ENCODE measurements at regions not wholly inside any gene's neighbourhood (a gene's known extent, or its start where the extent isn't known, plus 50 kb on each side); places are given as distances from the start of the nearest gene placed in this dataset.

DNA sequence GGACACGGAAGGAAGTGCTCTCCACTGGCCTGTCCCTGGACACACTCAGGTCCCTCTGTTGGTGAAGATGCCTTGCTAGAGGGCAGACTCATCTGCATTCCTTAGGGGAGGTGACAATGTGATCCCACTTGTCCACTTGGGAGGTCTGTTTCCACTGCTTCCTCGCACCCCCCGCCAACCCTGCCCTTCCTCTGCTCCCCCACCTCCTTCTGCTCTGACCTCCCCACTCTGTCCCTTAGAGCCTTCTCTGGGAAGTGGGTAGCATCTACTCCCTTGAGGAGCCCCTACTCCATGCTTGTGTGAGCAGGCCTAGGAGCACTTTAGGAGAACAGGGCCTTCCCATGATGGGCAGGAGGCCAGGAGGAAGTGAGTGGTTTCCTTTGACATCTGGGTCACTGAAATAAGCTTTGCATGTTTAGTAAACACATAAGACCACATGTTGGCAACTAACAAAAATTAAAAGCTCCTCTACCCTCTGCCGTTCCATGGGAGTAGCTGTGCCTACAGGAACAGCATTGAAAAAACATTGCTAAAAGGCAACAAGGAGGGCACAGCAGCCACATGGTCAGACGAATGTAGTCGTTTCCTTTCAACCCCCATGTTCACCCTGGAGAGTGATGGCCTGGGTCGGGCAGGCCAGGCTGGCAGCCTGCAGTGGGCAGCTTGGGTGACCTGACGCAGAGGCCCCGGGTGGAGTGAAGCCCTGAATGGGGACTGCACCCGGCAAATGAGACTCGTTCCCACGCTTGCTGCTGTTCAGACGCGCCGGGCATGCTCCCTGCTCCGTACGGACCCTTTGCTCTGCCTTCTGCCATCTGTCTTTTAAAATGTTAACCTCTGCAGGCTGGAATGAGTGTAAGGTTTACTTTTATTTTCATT is 634.0 kb downstream of the IRX1 start:
- no peak for TF ChIP-seq POLR2A (IDR thresholded peaks at IDR 0.05)
- TF ChIP-seq, protein P1, sequence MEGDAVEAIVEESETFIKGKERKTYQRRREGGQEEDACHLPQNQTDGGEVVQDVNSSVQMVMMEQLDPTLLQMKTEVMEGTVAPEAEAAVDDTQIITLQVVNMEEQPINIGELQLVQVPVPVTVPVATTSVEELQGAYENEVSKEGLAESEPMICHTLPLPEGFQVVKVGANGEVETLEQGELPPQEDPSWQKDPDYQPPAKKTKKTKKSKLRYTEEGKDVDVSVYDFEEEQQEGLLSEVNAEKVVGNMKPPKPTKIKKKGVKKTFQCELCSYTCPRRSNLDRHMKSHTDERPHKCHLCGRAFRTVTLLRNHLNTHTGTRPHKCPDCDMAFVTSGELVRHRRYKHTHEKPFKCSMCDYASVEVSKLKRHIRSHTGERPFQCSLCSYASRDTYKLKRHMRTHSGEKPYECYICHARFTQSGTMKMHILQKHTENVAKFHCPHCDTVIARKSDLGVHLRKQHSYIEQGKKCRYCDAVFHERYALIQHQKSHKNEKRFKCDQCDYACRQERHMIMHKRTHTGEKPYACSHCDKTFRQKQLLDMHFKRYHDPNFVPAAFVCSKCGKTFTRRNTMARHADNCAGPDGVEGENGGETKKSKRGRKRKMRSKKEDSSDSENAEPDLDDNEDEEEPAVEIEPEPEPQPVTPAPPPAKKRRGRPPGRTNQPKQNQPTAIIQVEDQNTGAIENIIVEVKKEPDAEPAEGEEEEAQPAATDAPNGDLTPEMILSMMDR (IDR thresholded peaks at IDR 0.05): no peak

Measured in esophagus squamous epithelium (tissue), 4 donors.